ENCODE measurements at regions not wholly inside any gene's neighbourhood (a gene's known extent, or its start where the extent isn't known, plus 50 kb on each side); places are given as distances from the start of the nearest gene placed in this dataset.

GRCh38 chr2:42116195-42117181, 52.7 kb upstream of the EML4 start:
- TF ChIP-seq ZBTB1 (tag by site-specific recombination; IDR thresholded peaks at IDR 0.05) (no peak), TCF7L2 (IDR thresholded peaks at IDR 0.05; ENCODE audit: borderline replicate concordance, low read depth, low read length) (no peak)
